GM12864 (cell line): ENCODE measurements at regions not wholly inside any gene's neighbourhood (a gene's known extent, or its start where the extent isn't known, plus 50 kb on each side); places are given as distances from the start of the nearest gene placed in this dataset.

ENCODE experiments used
- DNase-seq: peaks from one replicate; pipeline ENCODE4 v3.0.0-alpha.2; 2011; ENCODE audit warnings: low read depth
- H3K4me3 ChIP-seq: 2 replicates; pipeline ENCODE4 v1.5.1; 2011; ENCODE audit warnings: mild to moderate bottlenecking, low read depth, low read length, control low read depth
- CTCF ChIP-seq: IDR thresholded peaks from 2 replicates; pipeline ENCODE4 v1.5.1; 2011; ENCODE audit warnings: low read depth, mild to moderate bottlenecking, moderate library complexity, low read length, control low read depth, inconsistent platforms; ENCODE audit errors: missing control alignments

- H3K4me3 ChIP-seq, result no peak overlapping the region
- DNase-seq, result no peak
These were observed 418.3 kb downstream of the OTOL1 start for GRCh38 chr3:161914703-161915417.

GRCh38 chr3:161915418-161915750, 418.8 kb downstream of the OTOL1 start:
- DNase-seq, result no peak
- TF ChIP-seq CTCF, result no peak
- no peak overlapping the region for H3K4me3 ChIP-seq

More at GRCh38 chr3:161914703-161915417, 418.3 kb downstream of the OTOL1 start:
- TF ChIP-seq CTCF, result no peak

GRCh38 chr3:161920196-161920595, 423.6 kb downstream of the OTOL1 start:
- H3K4me3 ChIP-seq, result no peak overlapping the region
- TF ChIP-seq CTCF, result no peak
- DNase-seq, result no peak

- no peak for TF ChIP-seq CTCF
- no peak for DNase-seq
- no peak overlapping the region for H3K4me3 ChIP-seq
These were observed 429.2 kb downstream of the OTOL1 start for GRCh38 chr3:161925749-161926360.

- TF ChIP-seq CTCF, result no peak
These were observed 430.5 kb downstream of the OTOL1 start for GRCh38 chr3:161927131-161927530.

GRCh38 chr3:161939918-161940620, 443.5 kb downstream of the OTOL1 start:
- DNase-seq, result no peak
- no peak for TF ChIP-seq CTCF
- H3K4me3 ChIP-seq, result no peak overlapping the region

More at GRCh38 chr3:161927131-161927530, 430.5 kb downstream of the OTOL1 start:
- DNase-seq, result no peak
- H3K4me3 ChIP-seq, result no peak overlapping the region

GRCh38 chr3:161940621-161940965, 444.0 kb downstream of the OTOL1 start:
- H3K4me3 ChIP-seq, result no peak overlapping the region
- DNase-seq, result no peak
- TF ChIP-seq CTCF, result no peak
